Liver (tissue), 8 donors: ENCODE measurements at regions not wholly inside any gene's neighbourhood (a gene's known extent, or its start where the extent isn't known, plus 50 kb on each side); places are given as distances from the start of the nearest gene placed in this dataset.
"Not testable (repeated sequence)": the region's sequence is repeated elsewhere in the genome, so short reads cannot be mapped to it uniquely, and the experiment has no call there.

Experiments used
- DNase-seq: peaks from one replicate; pipeline ENCODE4 v3.0.0-alpha.2; 2017; ENCODE audit warnings: low spot score
- H3K27ac ChIP-seq, 2 donors: one replicate each; pipeline ENCODE4 v1.7.0; 2013; ENCODE audit warnings: inconsistent platforms in 2 of 2, low read length in 2 of 2, control low read depth in 1 of 2, low read depth in 1 of 2, mild to moderate bottlenecking in 1 of 2
- H3K27me3 ChIP-seq, 4 donors: one replicate each; pipeline versions ENCODE4 v1.6.1 to v1.7.0; 2013; ENCODE audit warnings: low read length in 3 of 4, inconsistent platforms in 1 of 4, mild to moderate bottlenecking in 1 of 4, moderate library complexity in 1 of 4; ENCODE audit not compliant: control insufficient read depth in 4 of 4, insufficient read depth in 4 of 4
- H3K36me3 ChIP-seq, 4 donors: one replicate each; pipeline versions ENCODE4 v1.6.1 to v1.7.0; 2013; ENCODE audit warnings: low read length in 3 of 4, mild to moderate bottlenecking in 3 of 4, low read depth in 1 of 4, moderate library complexity in 1 of 4; ENCODE audit not compliant: control insufficient read depth in 4 of 4, insufficient read depth in 3 of 4
- H3K4me1 ChIP-seq, 4 donors: one replicate each; pipeline versions ENCODE4 v1.6.1 to v1.7.0; 2013; ENCODE audit warnings: low read length in 3 of 4, mild to moderate bottlenecking in 3 of 4, moderate library complexity in 1 of 4; ENCODE audit not compliant: control insufficient read depth in 4 of 4, insufficient read depth in 4 of 4
- H3K4me3 ChIP-seq, 3 donors: one replicate each; pipeline versions ENCODE4 v1.6.1 to v1.7.0; 2013; ENCODE audit warnings: low read length in 3 of 3, control low read depth in 1 of 3, low read depth in 1 of 3, mild to moderate bottlenecking in 1 of 3
- H3K9ac ChIP-seq, 2 donors: one replicate each; pipeline ENCODE4 v1.7.0; 2013; ENCODE audit warnings: low read length in 2 of 2, mild to moderate bottlenecking in 2 of 2, moderate library complexity in 2 of 2, control low read depth in 1 of 2, low read depth in 1 of 2
- H3K9me3 ChIP-seq, 4 donors: one replicate each; pipeline versions ENCODE4 v1.6.1 to v1.7.0; 2013; ENCODE audit warnings: low read length in 3 of 4; ENCODE audit not compliant: control insufficient read depth in 4 of 4
- ATF3 ChIP-seq: IDR thresholded peaks from 2 replicates; pipeline ENCODE4 v1.6.1; 2016; ENCODE audit warnings: antibody characterized with exemption
- CTCF ChIP-seq: fragments of 150-350 bp; IDR thresholded peaks from 2 replicates; pipeline ENCODE4 v1.5.1; 2017; ENCODE audit warnings: improper control_type of control experiment, low read depth, low read length; ENCODE audit not compliant: missing input control
- EGR1 ChIP-seq, 2 donors: IDR thresholded peaks; 2 replicates each; pipeline ENCODE4 v1.6.1; 2016 to 2018; ENCODE audit warnings: antibody characterized with exemption in 2 of 2, low read depth in 2 of 2
- FOXA1 ChIP-seq: IDR thresholded peaks from 2 replicates; pipeline ENCODE4 v1.6.1; 2016; ENCODE audit warnings: antibody characterized with exemption
- FOXA2 ChIP-seq: IDR thresholded peaks from 2 replicates; pipeline ENCODE4 v1.6.1; 2016; ENCODE audit warnings: antibody characterized with exemption
- GABPA ChIP-seq, 2 donors: IDR thresholded peaks in 1 of 2; conservative IDR thresholded peaks in 1 of 2; 2 replicates each; pipeline ENCODE4 v1.6.1; 2016; ENCODE audit warnings: antibody characterized with exemption in 2 of 2, mild to moderate bottlenecking in 1 of 2, moderate library complexity in 1 of 2
- HNF4A ChIP-seq, 2 donors: conservative IDR thresholded peaks; 2 replicates each; pipeline ENCODE4 v1.6.1; 2016; ENCODE audit warnings: antibody characterized with exemption in 2 of 2, mild to moderate bottlenecking in 2 of 2
- HNF4G ChIP-seq: IDR thresholded peaks from 2 replicates; pipeline ENCODE4 v1.6.1; 2016; ENCODE audit warnings: antibody characterized with exemption
- JUND ChIP-seq, 2 donors: IDR thresholded peaks; 2 replicates each; pipeline ENCODE4 v1.6.1; 2016; ENCODE audit warnings: antibody characterized with exemption in 2 of 2
- MAX ChIP-seq: IDR thresholded peaks from 2 replicates; pipeline ENCODE4 v1.6.1; 2016; ENCODE audit warnings: antibody characterized with exemption
- NR2F2 ChIP-seq: IDR thresholded peaks from 2 replicates; pipeline ENCODE4 v1.6.1; 2016; ENCODE audit warnings: antibody characterized with exemption
- RAD21 ChIP-seq, 2 donors: IDR thresholded peaks; 2 replicates each; pipeline ENCODE4 v1.6.1; 2016; ENCODE audit warnings: antibody characterized with exemption in 2 of 2, mild to moderate bottlenecking in 2 of 2
- REST ChIP-seq: IDR thresholded peaks from 2 replicates; pipeline ENCODE4 v1.6.1; 2016; ENCODE audit warnings: antibody characterized with exemption, mild to moderate bottlenecking
- RXRA ChIP-seq, 2 donors: IDR thresholded peaks; 2 replicates each; pipeline ENCODE4 v1.6.1; 2017 to 2018; ENCODE audit warnings: antibody characterized with exemption in 2 of 2, mild to moderate bottlenecking in 1 of 2
- SP1 ChIP-seq: IDR thresholded peaks from 2 replicates; pipeline ENCODE4 v1.6.1; 2018; ENCODE audit warnings: antibody characterized with exemption, mild to moderate bottlenecking
- TAF1 ChIP-seq: conservative IDR thresholded peaks from 2 replicates; pipeline ENCODE4 v1.6.1; 2016; ENCODE audit warnings: antibody characterized with exemption, mild to moderate bottlenecking
- YY1 ChIP-seq: IDR thresholded peaks from 2 replicates; pipeline ENCODE4 v1.6.1; 2016; ENCODE audit warnings: antibody characterized with exemption, mild to moderate bottlenecking
- ZBTB33 ChIP-seq: IDR thresholded peaks from 2 replicates; pipeline ENCODE4 v1.6.1; 2016; ENCODE audit warnings: antibody characterized with exemption
- WGBS: extraction: QIAGEN DNeasy Blood & Tissue Kit; methylation state at CpG from one replicate; pipeline ENCODE4 v1.1.7; 2013; 5-methylcytosine and 5-hydroxymethylcytosine counted together
- donor health status: healthy.
- donor health status: healthy.
- donor health status: healthy.
- donor health status: healthy.
- donor health status: healthy.

- no peak overlapping the region for H3K9ac ChIP-seq
- no peaks in the 10 kb centered on the region for H3K4me1 ChIP-seq
- H3K4me3 ChIP-seq: no peak overlapping the region
- peaks cover 0 to 2% (median 0%) of the 10 kb centered on the region in 4 donors for H3K9me3 ChIP-seq
- no peak for TF ChIP-seq NR2F2
- TF ChIP-seq JUND (IDR thresholded peaks at IDR 0.05): no peak
- no peak for TF ChIP-seq HNF4G
- no peak for TF ChIP-seq CTCF
- TF ChIP-seq RXRA (IDR thresholded peaks at IDR 0.05): no peak
- no peak for TF ChIP-seq REST
- TF ChIP-seq ATF3: no peak
- no peak for TF ChIP-seq MAX
- no peak for TF ChIP-seq FOXA1
- TF ChIP-seq SP1: no peak
- no peak for TF ChIP-seq FOXA2
- TF ChIP-seq TAF1: no peak
- no peak for TF ChIP-seq RAD21 (IDR thresholded peaks at IDR 0.05)
- TF ChIP-seq ZBTB33: no peak
- TF ChIP-seq EGR1 (IDR thresholded peaks at IDR 0.05; ENCODE audit: low read depth in 2 of 2): no peak
- no peak for TF ChIP-seq HNF4A (conservative IDR thresholded peaks at IDR 0.05)
- no peak for TF ChIP-seq GABPA (IDR thresholded peaks at IDR 0.05 in 1 of 2, conservative IDR thresholded peaks at IDR 0.05 in 1 of 2)
- TF ChIP-seq YY1: no peak
- no peak for DNase-seq
- no peaks in the 10 kb centered on the region for H3K27me3 ChIP-seq
- H3K27ac ChIP-seq: no peak overlapping the region
- no peaks in the 10 kb centered on the region for H3K36me3 ChIP-seq
Observed at GRCh38 chr3:166425021-166425420, 587.8 kb upstream of the BCHE start.

GRCh38 chr3:166423824-166424513, 586.7 kb upstream of the BCHE start:
- H3K27ac ChIP-seq, H3K27me3 ChIP-seq, DNase-seq, H3K9ac ChIP-seq, H3K9me3 ChIP-seq, H3K4me1 ChIP-seq, H3K36me3 ChIP-seq, H3K4me3 ChIP-seq: not testable (repeated sequence)
- 91% methylated on average over 26 of the region's 26 CpGs for WGBS
